Neural crest cell (in vitro differentiated cells): ENCODE measurements at regions not wholly inside any gene's neighbourhood (a gene's known extent, or its start where the extent isn't known, plus 50 kb on each side); places are given as distances from the start of the nearest gene placed in this dataset.
"Not testable (repeated sequence)": the region's sequence is repeated elsewhere in the genome, so short reads cannot be mapped to it uniquely, and the experiment has no call there.

ENCODE experiments used
- DNase-seq: peaks from one replicate; pipeline ENCODE4 v3.0.0; 2021; ENCODE audit warnings: low read depth, mixed read lengths, low spot score
- H3K27ac Mint-ChIP-seq: one replicate; pipeline ENCODE4 v1.8.0; 2021; ENCODE audit warnings: mild to moderate bottlenecking, mixed read lengths; ENCODE audit not compliant: unreplicated experiment
- H3K27me3 Mint-ChIP-seq: 2 replicates; pipeline ENCODE4 v1.8.0; 2021; ENCODE audit warnings: low read depth, mild to moderate bottlenecking, mixed read lengths
- H3K36me3 Mint-ChIP-seq: 2 replicates; pipeline ENCODE4 v1.8.0; 2021; ENCODE audit warnings: low read depth, mild to moderate bottlenecking, mixed read lengths
- H3K4me1 Mint-ChIP-seq: 2 replicates; pipeline ENCODE4 v1.8.0; 2021; ENCODE audit warnings: mixed read lengths
- H3K4me3 Mint-ChIP-seq: one replicate; pipeline ENCODE4 v1.8.0; 2021; ENCODE audit warnings: mild to moderate bottlenecking, mixed read lengths
- H3K9me3 Mint-ChIP-seq: 2 replicates; pipeline ENCODE4 v1.8.0; 2021; ENCODE audit warnings: mixed read lengths
- CTCF ChIP-seq: fragments of 200-600 bp; sonication (generic); conservative IDR thresholded peaks from 2 replicates; pipeline ENCODE4 v1.5.0; 2021; ENCODE audit warnings: antibody characterized with exemption, mild to moderate bottlenecking

GRCh38 chrX:508163-508562 is 121.5 kb upstream of the PPP2R3B start:
- TF ChIP-seq CTCF = no peak
- Mint-ChIP-seq H3K9me3 (peaks cover 2% of the 10 kb centered on the region), H3K4me1 (no peaks in the 10 kb centered on the region), H3K4me3 (no peak overlapping the region), H3K27me3 (peaks cover 64% of the 10 kb centered on the region), H3K36me3 (no peaks in the 10 kb centered on the region), H3K27ac (no peak overlapping the region)
- no peak for DNase-seq

- peaks cover 60% of the 10 kb centered on the region for H3K27me3 Mint-ChIP-seq
- H3K27ac Mint-ChIP-seq, DNase-seq, H3K9me3 Mint-ChIP-seq, H3K36me3 Mint-ChIP-seq, H3K4me1 Mint-ChIP-seq, H3K4me3 Mint-ChIP-seq: not testable (repeated sequence)
Observed at GRCh38 chrX:508821-509220, 121.8 kb upstream of the SHOX start.

GRCh38 chrX:511089-511488 is 119.5 kb upstream of the SHOX start:
- H3K4me1 Mint-ChIP-seq, H3K4me3 Mint-ChIP-seq, H3K27ac Mint-ChIP-seq: not testable (repeated sequence)

GRCh38 chrX:518319-518718 is 112.3 kb upstream of the SHOX start:
- peak overlapping the region; percentile 59 for H3K27ac Mint-ChIP-seq

More at GRCh38 chrX:511089-511488, 119.5 kb upstream of the SHOX start:
- peaks cover 52% of the 10 kb centered on the region for H3K27me3 Mint-ChIP-seq
- DNase-seq, H3K36me3 Mint-ChIP-seq, H3K9me3 Mint-ChIP-seq: not testable (repeated sequence)

GRCh38 chrX:519741-520140 is 110.8 kb upstream of the SHOX start:
- no peak overlapping the region for H3K4me3 Mint-ChIP-seq
- no peaks in the 10 kb centered on the region for H3K4me1 Mint-ChIP-seq
- no peaks in the 10 kb centered on the region for H3K9me3 Mint-ChIP-seq
- no peak overlapping the region for H3K27ac Mint-ChIP-seq
- no peak for TF ChIP-seq CTCF
- no peak for DNase-seq
- H3K36me3 Mint-ChIP-seq = no peaks in the 10 kb centered on the region
- peaks cover 47% of the 10 kb centered on the region for H3K27me3 Mint-ChIP-seq

More at GRCh38 chrX:518319-518718, 112.3 kb upstream of the SHOX start:
- no peaks in the 10 kb centered on the region for H3K9me3 Mint-ChIP-seq
- no peak for DNase-seq
- no peaks in the 10 kb centered on the region for H3K4me1 Mint-ChIP-seq
- H3K27me3 Mint-ChIP-seq = peaks cover 38% of the 10 kb centered on the region
- no peaks in the 10 kb centered on the region for H3K36me3 Mint-ChIP-seq
- no peak for TF ChIP-seq CTCF
- H3K4me3 Mint-ChIP-seq = no peak overlapping the region

GRCh38 chrX:522456-522855 is 108.1 kb upstream of the SHOX start:
- Mint-ChIP-seq H3K27ac (no peak overlapping the region), H3K4me3 (no peak overlapping the region), H3K4me1 (peaks cover 6% of the 10 kb centered on the region), H3K9me3 (peaks cover 3% of the 10 kb centered on the region), H3K27me3 (peaks cover 55% of the 10 kb centered on the region), H3K36me3 (no peaks in the 10 kb centered on the region)
- DNase-seq = no peak
- no peak for TF ChIP-seq CTCF

GRCh38 chrX:525134-525533 is 105.5 kb upstream of the SHOX start:
- H3K4me3 Mint-ChIP-seq = no peak overlapping the region
- peaks cover 44% of the 10 kb centered on the region for H3K27me3 Mint-ChIP-seq
- no peak for TF ChIP-seq CTCF
- H3K4me1 Mint-ChIP-seq = peaks cover 6% of the 10 kb centered on the region
- no peak for DNase-seq
- no peaks in the 10 kb centered on the region for H3K36me3 Mint-ChIP-seq
- H3K27ac Mint-ChIP-seq = no peak overlapping the region
- peaks cover 8% of the 10 kb centered on the region for H3K9me3 Mint-ChIP-seq
